ENCODE measurements at regions not wholly inside any gene's neighbourhood (a gene's known extent, or its start where the extent isn't known, plus 50 kb on each side); places are given as distances from the start of the nearest gene placed in this dataset.

DNA sequence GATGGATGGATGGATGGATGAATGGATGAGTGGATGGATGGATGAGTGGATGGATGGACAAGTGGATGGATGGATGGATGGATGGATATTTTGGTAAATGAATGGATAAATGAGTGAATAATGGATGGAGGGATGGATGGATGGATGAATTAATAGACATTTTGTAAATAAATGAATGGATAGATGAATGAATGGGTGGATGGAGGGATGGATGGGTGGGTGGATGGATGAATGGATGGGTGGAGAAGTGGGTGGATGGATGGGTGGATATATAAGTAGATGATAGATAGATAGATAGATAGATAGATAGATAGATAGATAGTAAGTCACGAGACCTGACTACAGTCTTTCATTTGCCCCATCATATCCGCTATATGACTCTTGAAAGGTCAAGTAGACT is 82.7 kb upstream of the OLFM1 start:
- TF ChIP-seq POLR2A (IDR thresholded peaks at IDR 0.05) (no peak), POLR2AphosphoS5 (IDR thresholded peaks at IDR 0.05) (no peak), EP300 (IDR thresholded peaks at IDR 0.05) (no peak)
- TF ChIP-seq, protein P1, sequence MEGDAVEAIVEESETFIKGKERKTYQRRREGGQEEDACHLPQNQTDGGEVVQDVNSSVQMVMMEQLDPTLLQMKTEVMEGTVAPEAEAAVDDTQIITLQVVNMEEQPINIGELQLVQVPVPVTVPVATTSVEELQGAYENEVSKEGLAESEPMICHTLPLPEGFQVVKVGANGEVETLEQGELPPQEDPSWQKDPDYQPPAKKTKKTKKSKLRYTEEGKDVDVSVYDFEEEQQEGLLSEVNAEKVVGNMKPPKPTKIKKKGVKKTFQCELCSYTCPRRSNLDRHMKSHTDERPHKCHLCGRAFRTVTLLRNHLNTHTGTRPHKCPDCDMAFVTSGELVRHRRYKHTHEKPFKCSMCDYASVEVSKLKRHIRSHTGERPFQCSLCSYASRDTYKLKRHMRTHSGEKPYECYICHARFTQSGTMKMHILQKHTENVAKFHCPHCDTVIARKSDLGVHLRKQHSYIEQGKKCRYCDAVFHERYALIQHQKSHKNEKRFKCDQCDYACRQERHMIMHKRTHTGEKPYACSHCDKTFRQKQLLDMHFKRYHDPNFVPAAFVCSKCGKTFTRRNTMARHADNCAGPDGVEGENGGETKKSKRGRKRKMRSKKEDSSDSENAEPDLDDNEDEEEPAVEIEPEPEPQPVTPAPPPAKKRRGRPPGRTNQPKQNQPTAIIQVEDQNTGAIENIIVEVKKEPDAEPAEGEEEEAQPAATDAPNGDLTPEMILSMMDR (IDR thresholded peaks at IDR 0.05) = no peak
